Neural progenitor cell (in vitro differentiated cells): ENCODE measurements at regions not wholly inside any gene's neighbourhood (a gene's known extent, or its start where the extent isn't known, plus 50 kb on each side); places are given as distances from the start of the nearest gene placed in this dataset.
"Not testable (repeated sequence)": the region's sequence is repeated elsewhere in the genome, so short reads cannot be mapped to it uniquely, and the experiment has no call there.

Experiments used
- EZH2 ChIP-seq: fragments of 200-600 bp; sonication (generic); IDR thresholded peaks from 2 replicates; pipeline ENCODE4 v1.6.1; 2017; ENCODE audit warnings: antibody characterized with exemption, mild to moderate bottlenecking, moderate library complexity
- EZH2phosphoT487 ChIP-seq: fragments of 200-600 bp; sonication (generic); IDR thresholded peaks from 2 replicates; pipeline ENCODE4 v1.6.1; 2017; ENCODE audit warnings: antibody characterized with exemption
- TF ChIP-seq, protein P1 (sequence below): fragments of 200-600 bp; sonication (generic); IDR thresholded peaks from 2 replicates; pipeline ENCODE4 v1.5.1; 2017; ENCODE audit warnings: antibody characterized with exemption, mild to moderate bottlenecking

DNA sequence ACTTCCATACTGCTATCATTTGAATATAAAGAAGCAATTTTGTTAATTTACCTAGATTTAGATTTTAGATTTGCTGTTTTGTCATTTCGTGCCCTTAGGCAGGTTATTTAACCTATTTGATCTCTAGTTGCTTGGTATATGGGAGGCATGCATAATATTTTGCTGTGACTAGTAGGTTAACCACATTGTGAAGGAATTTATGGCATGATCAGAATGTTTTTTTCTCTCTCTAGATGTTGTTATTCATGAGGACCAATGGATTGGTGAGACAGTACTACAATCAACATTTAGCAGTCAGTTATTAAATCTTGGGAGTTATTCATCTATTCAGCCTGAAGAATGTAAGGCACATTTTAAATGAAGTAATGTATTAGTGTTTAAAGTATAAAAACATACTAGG, 67.2 kb downstream of the SYT15B start:
- TF ChIP-seq, protein P1, sequence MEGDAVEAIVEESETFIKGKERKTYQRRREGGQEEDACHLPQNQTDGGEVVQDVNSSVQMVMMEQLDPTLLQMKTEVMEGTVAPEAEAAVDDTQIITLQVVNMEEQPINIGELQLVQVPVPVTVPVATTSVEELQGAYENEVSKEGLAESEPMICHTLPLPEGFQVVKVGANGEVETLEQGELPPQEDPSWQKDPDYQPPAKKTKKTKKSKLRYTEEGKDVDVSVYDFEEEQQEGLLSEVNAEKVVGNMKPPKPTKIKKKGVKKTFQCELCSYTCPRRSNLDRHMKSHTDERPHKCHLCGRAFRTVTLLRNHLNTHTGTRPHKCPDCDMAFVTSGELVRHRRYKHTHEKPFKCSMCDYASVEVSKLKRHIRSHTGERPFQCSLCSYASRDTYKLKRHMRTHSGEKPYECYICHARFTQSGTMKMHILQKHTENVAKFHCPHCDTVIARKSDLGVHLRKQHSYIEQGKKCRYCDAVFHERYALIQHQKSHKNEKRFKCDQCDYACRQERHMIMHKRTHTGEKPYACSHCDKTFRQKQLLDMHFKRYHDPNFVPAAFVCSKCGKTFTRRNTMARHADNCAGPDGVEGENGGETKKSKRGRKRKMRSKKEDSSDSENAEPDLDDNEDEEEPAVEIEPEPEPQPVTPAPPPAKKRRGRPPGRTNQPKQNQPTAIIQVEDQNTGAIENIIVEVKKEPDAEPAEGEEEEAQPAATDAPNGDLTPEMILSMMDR: not testable (repeated sequence)
- TF ChIP-seq EZH2, EZH2phosphoT487: not testable (repeated sequence)
